HepG2 (cell line): ENCODE measurements at regions not wholly inside any gene's neighbourhood (a gene's known extent, or its start where the extent isn't known, plus 50 kb on each side); places are given as distances from the start of the nearest gene placed in this dataset.

Experiments
- ATAC-seq: fragments of 200-7000 bp; cut with Tn5 transposase; 3 replicates; pipeline ENCODE4 v1.9.1; 2020; ENCODE audit warnings: mild to moderate bottlenecking, moderate library complexity
- BruUV-seq: library from RNA; stranded (reverse); fragments of 400-500 nt; replicated peaks from 2 replicates; lab custom pipeline; 2021; lab: Mats Ljungman, UMichigan
- CTCF ChIA-PET: fragments of 300-600 bp; formaldehyde crosslinking; extraction: SDS; loops from one replicate; lab custom pipeline; 2021; ENCODE audit warnings: low total read pairs, inconsistent platforms, low intra/inter-chr PET ratio; lab: Yijun Ruan, JAX
- POLR2A ChIA-PET: fragments of 350-600 bp; sonication (Branson Sonifier 250); formaldehyde crosslinking; loops from one replicate; lab custom pipeline; 2020; ENCODE audit warnings: antibody characterized with exemption, inconsistent platforms; lab: Yijun Ruan, JAX
- DNase-seq: peaks from one replicate; pipeline ENCODE4 v3.0.0-alpha.2; 2015; ENCODE audit warnings: low spot score
- FAIRE-seq: peaks from 3 replicates; lab custom pipeline; 2011; peaks lifted over from hg19 to GRCh38; lab: Jason Lieb, UNC
- H2AFZ ChIP-seq: one replicate; pipeline ENCODE4 v1.6.1; 2011; ENCODE audit warnings: low read length, inconsistent platforms
- H3K27ac ChIP-seq: fragments of 300-600 bp; 3 replicates; pipeline ENCODE4 v1.8.0; 2011; ENCODE audit warnings: mixed run types, mild to moderate bottlenecking, mixed read lengths, low read length, inconsistent platforms; ENCODE audit not compliant: insufficient read depth; ENCODE audit errors: extremely low read length
- H3K27me3 ChIP-seq, 2 experiments: fragments of 200-600 bp in 1 of 2; 2 replicates in 1 of 2; 3 replicates in 1 of 2; pipeline versions ENCODE4 v1.6.0 to v1.8.0; 2011; ENCODE audit warnings: low read length in 2 of 2, mild to moderate bottlenecking in 2 of 2, moderate library complexity in 2 of 2, inconsistent platforms in 1 of 2; ENCODE audit not compliant: insufficient read depth in 2 of 2, control insufficient read depth in 1 of 2
- H3K36me3 ChIP-seq, 2 experiments: fragments of 200-600 bp in 1 of 2; replicated peaks in 1 of 2; 2 replicates in 1 of 2; 3 replicates in 1 of 2; pipeline versions ENCODE4 v1.5.1 to v1.8.0; 2011; ENCODE audit warnings: low read length in 2 of 2, inconsistent platforms in 1 of 2; ENCODE audit not compliant: insufficient read depth in 2 of 2, control insufficient read depth in 1 of 2
- H3K4me1 ChIP-seq: 2 replicates; pipeline ENCODE4 v1.5.1; 2012; ENCODE audit warnings: low read length, inconsistent platforms; ENCODE audit not compliant: insufficient read depth
- H3K4me2 ChIP-seq: 2 replicates; pipeline ENCODE4 v1.6.0; 2011; ENCODE audit warnings: low read depth, low read length, inconsistent platforms
- H3K4me3 ChIP-seq, 3 experiments: fragments of 200-600 bp in 1 of 3; sonication (generic), shearing (Covaris generic) in 1 of 3; replicated peaks in 1 of 3; 2 replicates each; pipeline ENCODE4 v1.5.1; 2011 to 2016; ENCODE audit warnings: low read length in 3 of 3, inconsistent platforms in 2 of 3, low read depth in 2 of 3, mild to moderate bottlenecking in 2 of 3, control low read depth in 1 of 3, mixed read lengths in 1 of 3; ENCODE audit not compliant: insufficient read depth in 1 of 3
- H3K79me2 ChIP-seq: one replicate; pipeline ENCODE4 v1.6.1; 2011; ENCODE audit warnings: low read length, inconsistent platforms; ENCODE audit not compliant: insufficient read depth
- H3K9ac ChIP-seq: 2 replicates; pipeline ENCODE4 v1.6.0; 2011; ENCODE audit warnings: mild to moderate bottlenecking, low read depth, low read length, inconsistent platforms; ENCODE audit not compliant: insufficient read depth
- H3K9me3 ChIP-seq: 2 replicates; pipeline ENCODE4 v1.5.1; 2012; ENCODE audit warnings: mild to moderate bottlenecking, low read length
- H4K20me1 ChIP-seq: 2 replicates; pipeline ENCODE4 v1.6.0; 2011; ENCODE audit warnings: inconsistent platforms, mild to moderate bottlenecking, low read length, moderate library complexity; ENCODE audit not compliant: insufficient read depth
- CENPBD1 ChIP-seq: sonication (generic); formaldehyde crosslinking; IDR thresholded peaks from 2 replicates; pipeline ENCODE4 v1.8.0; 2022; ENCODE audit warnings: missing genetic modification reagents, low read depth, mild to moderate bottlenecking, borderline replicate concordance
- DNMT1 ChIP-seq: sonication (generic); formaldehyde crosslinking; IDR thresholded peaks from 2 replicates; pipeline ENCODE4 v1.5.1; 2020; ENCODE audit warnings: mild to moderate bottlenecking, missing genetic modification reagents
- FOXA1 ChIP-seq, 2 experiments: fragments of 450-650 bp in 1 of 2; sonication (generic) in 1 of 2; formaldehyde crosslinking in 1 of 2; IDR thresholded peaks; 2 replicates each; pipeline versions ENCODE4 v1.4.0 to v1.6.1; 2016 to 2020; ENCODE audit warnings: missing genetic modification reagents in 1 of 2
- KDM2A ChIP-seq: sonication (generic); formaldehyde crosslinking; IDR thresholded peaks from 2 replicates; pipeline ENCODE4 v1.4.0; 2020; ENCODE audit warnings: low read depth, missing genetic modification reagents, borderline replicate concordance
- NR3C1 ChIP-seq: sonication (generic); formaldehyde crosslinking; IDR thresholded peaks from 2 replicates; pipeline ENCODE4 v1.4.0; 2020; ENCODE audit warnings: missing genetic modification reagents
- SMC3 ChIP-seq: IDR thresholded peaks from 2 replicates; pipeline ENCODE4 v1.6.1; 2011; ENCODE audit warnings: low read length, improper control_type of control experiment
- ZNF224 ChIP-seq: sonication (generic); formaldehyde crosslinking; IDR thresholded peaks from 2 replicates; pipeline ENCODE4 v1.5.0; 2020; ENCODE audit warnings: mild to moderate bottlenecking, missing genetic modification reagents
- WGBS: methylation state at CpG from one replicate; pipeline ENCODE4 v1.1.6; 2017; ENCODE audit warnings: low lambda C conversion rate; 5-methylcytosine and 5-hydroxymethylcytosine counted together
- in situ Hi-C: cut with HindIII; loops from 2 replicates; pipeline ENCODE4 v1.10.0; 2017; ENCODE audit warnings: low pct_unique_long_range_greater_than_20kb; ENCODE audit not compliant: extremely low pct_ligation_motif_present
- intact Hi-C: fragments of 100-400 bp; cut with micrococcal nuclease; formaldehyde crosslinking; loops from one replicate; pipeline ENCODE4 v1.10.0; 2022; ENCODE audit not compliant: unreplicated experiment
- TF ChIP-seq, protein P1 (sequence below): sonication (generic); formaldehyde crosslinking; conservative IDR thresholded peaks from 2 replicates; pipeline ENCODE4 v1.4.0; 2020; ENCODE audit warnings: missing genetic modification reagents
- TF ChIP-seq, protein P2 (sequence below): sonication (generic); formaldehyde crosslinking; IDR thresholded peaks from 2 replicates; pipeline ENCODE4 v1.8.1; 2023; ENCODE audit warnings: missing genetic modification reagents, mild to moderate bottlenecking, borderline replicate concordance

- Histone ChIP-seq H3K27me3 (no peaks in the 10 kb centered on the region), H4K20me1 (no peaks in the 10 kb centered on the region), H3K36me3 (no peaks in the 10 kb centered on the region), H3K79me2 (no peaks in the 10 kb centered on the region), H3K4me1 (no peaks in the 10 kb centered on the region), H3K9me3 (0 out of 2 replicates have a peak, but pooled peaks cover 5% of the 10 kb centered on the region), H3K27ac (no peak overlapping the region), H3K9ac (no peak overlapping the region), H2AFZ (no peak overlapping the region), H3K4me3 (no peak overlapping the region), H3K4me2 (no peak overlapping the region)
- FAIRE-seq (no peak), ATAC-seq (no peak), DNase-seq (no peak)
- intact Hi-C loops, result no loop called here
- ChIA-PET CTCF (no interaction called here), POLR2A (no interaction called here)
- TF ChIP-seq, protein P1, sequence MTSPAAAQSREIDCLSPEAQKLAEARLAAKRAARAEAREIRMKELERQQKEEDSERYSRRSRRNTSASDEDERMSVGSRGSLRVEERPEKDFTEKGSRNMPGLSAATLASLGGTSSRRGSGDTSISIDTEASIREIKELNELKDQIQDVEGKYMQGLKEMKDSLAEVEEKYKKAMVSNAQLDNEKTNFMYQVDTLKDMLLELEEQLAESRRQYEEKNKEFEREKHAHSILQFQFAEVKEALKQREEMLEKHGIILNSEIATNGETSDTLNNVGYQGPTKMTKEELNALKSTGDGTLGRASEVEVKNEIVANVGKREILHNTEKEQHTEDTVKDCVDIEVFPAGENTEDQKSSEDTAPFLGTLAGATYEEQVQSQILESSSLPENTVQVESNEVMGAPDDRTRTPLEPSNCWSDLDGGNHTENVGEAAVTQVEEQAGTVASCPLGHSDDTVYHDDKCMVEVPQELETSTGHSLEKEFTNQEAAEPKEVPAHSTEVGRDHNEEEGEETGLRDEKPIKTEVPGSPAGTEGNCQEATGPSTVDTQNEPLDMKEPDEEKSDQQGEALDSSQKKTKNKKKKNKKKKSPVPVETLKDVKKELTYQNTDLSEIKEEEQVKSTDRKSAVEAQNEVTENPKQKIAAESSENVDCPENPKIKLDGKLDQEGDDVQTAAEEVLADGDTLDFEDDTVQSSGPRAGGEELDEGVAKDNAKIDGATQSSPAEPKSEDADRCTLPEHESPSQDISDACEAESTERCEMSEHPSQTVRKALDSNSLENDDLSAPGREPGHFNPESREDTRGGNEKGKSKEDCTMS (CRISPR knock-in tag), result no peak
- in situ Hi-C loops, result loop anchor here (25.0 kb wide), 1 partner anchor 1241 kb away; no protein-coding TSS in a partner anchor
- WGBS, result 3% methylated on average over 1 of the region's 1 CpG
- no TSS peak for BruUV-seq
These were observed 245.7 kb upstream of the MDGA2 start for GRCh38 chr14:47921133-47921532.

- intact Hi-C loops, result no loop called here
- Histone ChIP-seq H3K36me3 (no peaks in the 10 kb centered on the region), H3K9me3 (0 out of 2 replicates have a peak, but pooled peaks cover 5% of the 10 kb centered on the region), H3K79me2 (no peaks in the 10 kb centered on the region), H2AFZ (no peak overlapping the region), H3K27me3 (no peaks in the 10 kb centered on the region), H3K4me2 (no peak overlapping the region), H3K4me1 (no peaks in the 10 kb centered on the region), H3K9ac (no peak overlapping the region), H3K27ac (no peak overlapping the region), H4K20me1 (no peaks in the 10 kb centered on the region), H3K4me3 (no peak overlapping the region)
- no TSS peak for BruUV-seq
- no peak for FAIRE-seq
- no peak for ATAC-seq
- no peak for DNase-seq
- POLR2A ChIA-PET, result no interaction called here
- CTCF ChIA-PET, result no interaction called here
- in situ Hi-C loops, result loop anchor here (25.0 kb wide), 1 partner anchor 1242 kb away; no protein-coding TSS in a partner anchor
- 0% methylated on average over 1 of the region's 6 CpGs for WGBS
- TF ChIP-seq KDM2A (no peak), FOXA1 (IDR thresholded peaks at IDR 0.05) (no peak), FOXA1 (CRISPR knock-in tag; IDR thresholded peaks at IDR 0.05) (no peak), SMC3 (no peak), CENPBD1 (CRISPR knock-in tag) (no peak), NR3C1 (CRISPR knock-in tag) (no peak), DNMT1 (CRISPR knock-in tag) (no peak), ZNF224 (no peak)
- TF ChIP-seq, protein P2, sequence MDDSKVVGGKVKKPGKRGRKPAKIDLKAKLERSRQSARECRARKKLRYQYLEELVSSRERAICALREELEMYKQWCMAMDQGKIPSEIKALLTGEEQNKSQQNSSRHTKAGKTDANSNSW, result no peak
These were observed 244.6 kb upstream of the MDGA2 start for GRCh38 chr14:47919997-47920396.
